ENCODE measurements at regions not wholly inside any gene's neighbourhood (a gene's known extent, or its start where the extent isn't known, plus 50 kb on each side); places are given as distances from the start of the nearest gene placed in this dataset.

GRCh38 chr15:79373113-79373512 lies 59.0 kb upstream of the MINAR1 start:
- Histone ChIP-seq H3K27ac (ENCODE audit: low read depth in 1 of 3, low read length in 2 of 3) (no peak overlapping the region), H3K9me3 (ENCODE audit: control insufficient read depth in 2 of 2, insufficient read depth in 1 of 2, low read depth in 1 of 2, low read length in 1 of 2) (no peaks in the 10 kb centered on the region), H3K4me3 (ENCODE audit: low read depth in 1 of 3, low read length in 3 of 3) (no peak overlapping the region), H3K27me3 (ENCODE audit: control insufficient read depth in 3 of 3, insufficient read depth in 3 of 3, low read length in 3 of 3) (no peaks in the 10 kb centered on the region), H3K36me3 (ENCODE audit: control insufficient read depth in 3 of 3, insufficient read depth in 2 of 3, low read depth in 1 of 3, low read length in 3 of 3) (no peaks in the 10 kb centered on the region), H3K4me1 (ENCODE audit: control insufficient read depth in 3 of 3, insufficient read depth in 2 of 3, low read depth in 1 of 3, low read length in 2 of 3) (no peaks in the 10 kb centered on the region)
- no peak for FAIRE-seq
- DNase-seq = no peak
- 61 to 88% (median 84%) methylated on average over 1 of the region's 1 CpG for WGBS, 3 donors

GRCh38 chr15:79373728-79374127 lies 58.4 kb upstream of the MINAR1 start:
- Histone ChIP-seq H3K27ac (ENCODE audit: low read depth in 1 of 3, low read length in 2 of 3) (no peak overlapping the region), H3K36me3 (ENCODE audit: control insufficient read depth in 3 of 3, insufficient read depth in 2 of 3, low read depth in 1 of 3, low read length in 3 of 3) (no peaks in the 10 kb centered on the region), H3K4me1 (ENCODE audit: control insufficient read depth in 3 of 3, insufficient read depth in 2 of 3, low read depth in 1 of 3, low read length in 2 of 3) (no peaks in the 10 kb centered on the region), H3K27me3 (ENCODE audit: control insufficient read depth in 3 of 3, insufficient read depth in 3 of 3, low read length in 3 of 3) (no peaks in the 10 kb centered on the region), H3K4me3 (ENCODE audit: low read depth in 1 of 3, low read length in 3 of 3) (no peak overlapping the region), H3K9me3 (ENCODE audit: control insufficient read depth in 2 of 2, insufficient read depth in 1 of 2, low read depth in 1 of 2, low read length in 1 of 2) (no peaks in the 10 kb centered on the region)
- DNase-seq = no peak
- WGBS, 3 donors = 47 to 56% (median 49%) methylated on average over 2 of the region's 2 CpGs
- no peak for FAIRE-seq

GRCh38 chr15:79376383-79376782 lies 55.8 kb upstream of the MINAR1 start:
- FAIRE-seq (no peak), DNase-seq (no peak)
- H3K27me3 ChIP-seq (ENCODE audit: control insufficient read depth in 3 of 3, insufficient read depth in 3 of 3, low read length in 3 of 3) = no peaks in the 10 kb centered on the region
- no peak overlapping the region for H3K4me3 ChIP-seq (ENCODE audit: low read depth in 1 of 3, low read length in 3 of 3)
- no peaks in the 10 kb centered on the region for H3K9me3 ChIP-seq (ENCODE audit: control insufficient read depth in 2 of 2, insufficient read depth in 1 of 2, low read depth in 1 of 2, low read length in 1 of 2)
- no peaks in the 10 kb centered on the region for H3K4me1 ChIP-seq (ENCODE audit: control insufficient read depth in 3 of 3, insufficient read depth in 2 of 3, low read depth in 1 of 3, low read length in 2 of 3)
- WGBS, 3 donors = 88 to 93% (median 91%) methylated on average over 3 of the region's 3 CpGs
- H3K36me3 ChIP-seq (ENCODE audit: control insufficient read depth in 3 of 3, insufficient read depth in 2 of 3, low read depth in 1 of 3, low read length in 3 of 3) = no peaks in the 10 kb centered on the region
- H3K27ac ChIP-seq (ENCODE audit: low read depth in 1 of 3, low read length in 2 of 3) = no peak overlapping the region

GRCh38 chr15:79378394-79379109 lies 53.6 kb upstream of the MINAR1 start:
- 88 to 92% (median 90%) methylated on average over 3 of the region's 3 CpGs for WGBS, 3 donors
- DNase-seq = peak in 1 of 2 donors; percentile 2
- FAIRE-seq = no peak

GRCh38 chr15:79380755-79381497 lies 51.2 kb upstream of the MINAR1 start:
- WGBS, 3 donors = 46 to 49% (median 47%) methylated on average over 4 of the region's 4 CpGs
- H3K4me3 ChIP-seq (ENCODE audit: low read depth in 1 of 3, low read length in 3 of 3) = no peak overlapping the region
- no peaks in the 10 kb centered on the region for H3K27me3 ChIP-seq (ENCODE audit: control insufficient read depth in 3 of 3, insufficient read depth in 3 of 3, low read length in 3 of 3)
- H3K9me3 ChIP-seq (ENCODE audit: control insufficient read depth in 2 of 2, insufficient read depth in 1 of 2, low read depth in 1 of 2, low read length in 1 of 2) = no peaks in the 10 kb centered on the region
- no peaks in the 10 kb centered on the region for H3K36me3 ChIP-seq (ENCODE audit: control insufficient read depth in 3 of 3, insufficient read depth in 2 of 3, low read depth in 1 of 3, low read length in 3 of 3)
- DNase-seq (peak; percentile 67 to 74), FAIRE-seq (no peak)
- H3K27ac ChIP-seq (ENCODE audit: low read depth in 1 of 3, low read length in 2 of 3) = no peak overlapping the region
- no peaks in the 10 kb centered on the region for H3K4me1 ChIP-seq (ENCODE audit: control insufficient read depth in 3 of 3, insufficient read depth in 2 of 3, low read depth in 1 of 3, low read length in 2 of 3)

More at GRCh38 chr15:79378394-79379109, 53.6 kb upstream of the MINAR1 start:
- Histone ChIP-seq H3K9me3 (ENCODE audit: control insufficient read depth in 2 of 2, insufficient read depth in 1 of 2, low read depth in 1 of 2, low read length in 1 of 2) (no peaks in the 10 kb centered on the region), H3K27ac (ENCODE audit: low read depth in 1 of 3, low read length in 2 of 3) (no peak overlapping the region), H3K36me3 (ENCODE audit: control insufficient read depth in 3 of 3, insufficient read depth in 2 of 3, low read depth in 1 of 3, low read length in 3 of 3) (no peaks in the 10 kb centered on the region), H3K27me3 (ENCODE audit: control insufficient read depth in 3 of 3, insufficient read depth in 3 of 3, low read length in 3 of 3) (no peaks in the 10 kb centered on the region), H3K4me1 (ENCODE audit: control insufficient read depth in 3 of 3, insufficient read depth in 2 of 3, low read depth in 1 of 3, low read length in 2 of 3) (no peaks in the 10 kb centered on the region), H3K4me3 (ENCODE audit: low read depth in 1 of 3, low read length in 3 of 3) (no peak overlapping the region)

- DNase-seq = no peak
- H3K4me1 ChIP-seq (ENCODE audit: control insufficient read depth in 3 of 3, insufficient read depth in 2 of 3, low read depth in 1 of 3, low read length in 2 of 3) = no peaks in the 10 kb centered on the region
- FAIRE-seq = no peak
- H3K9me3 ChIP-seq (ENCODE audit: control insufficient read depth in 2 of 2, insufficient read depth in 1 of 2, low read depth in 1 of 2, low read length in 1 of 2) = no peaks in the 10 kb centered on the region
- H3K27me3 ChIP-seq (ENCODE audit: control insufficient read depth in 3 of 3, insufficient read depth in 3 of 3, low read length in 3 of 3) = no peaks in the 10 kb centered on the region
- no peaks in the 10 kb centered on the region for H3K36me3 ChIP-seq (ENCODE audit: control insufficient read depth in 3 of 3, insufficient read depth in 2 of 3, low read depth in 1 of 3, low read length in 3 of 3)
- H3K4me3 ChIP-seq (ENCODE audit: low read depth in 1 of 3, low read length in 3 of 3) = no peak overlapping the region
- no peak overlapping the region for H3K27ac ChIP-seq (ENCODE audit: low read depth in 1 of 3, low read length in 2 of 3)
These were observed 50.5 kb upstream of the MINAR1 start for GRCh38 chr15:79381593-79381992.

Data from small intestine (tissue), 7 donors.